ENCODE measurements at regions not wholly inside any gene's neighbourhood (a gene's known extent, or its start where the extent isn't known, plus 50 kb on each side); places are given as distances from the start of the nearest gene placed in this dataset.

DNA sequence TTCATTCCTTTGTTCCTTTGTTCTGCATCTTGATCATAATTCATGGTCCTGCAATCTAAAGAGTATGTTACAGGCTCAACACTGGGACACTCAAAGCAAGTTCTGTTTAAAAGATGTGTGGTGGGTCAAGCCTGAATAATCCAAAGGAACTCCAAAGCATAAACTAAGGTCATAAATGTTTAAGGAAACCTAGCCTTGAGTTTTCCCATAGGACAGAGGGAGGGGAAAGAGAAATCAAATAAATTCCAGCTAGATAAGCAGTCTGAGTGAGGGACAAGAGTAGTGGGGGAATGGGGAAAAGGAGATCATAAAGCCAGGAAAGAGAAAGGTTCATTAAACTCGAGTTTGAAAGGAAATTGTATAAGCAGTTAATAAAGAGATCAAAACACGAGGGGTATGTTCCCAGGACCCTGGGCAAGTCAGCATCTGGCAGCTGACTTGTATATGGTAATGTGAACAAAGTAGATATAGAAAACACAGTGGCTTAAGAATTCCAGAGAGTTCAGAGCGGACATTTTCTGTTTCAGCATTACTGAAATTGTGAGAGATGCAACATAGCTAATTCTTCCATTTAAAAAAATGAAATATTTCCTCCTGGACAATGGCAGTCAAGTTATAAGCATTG is 125.8 kb upstream of the EDNRA start (continued):
- TF ChIP-seq NANOG (IDR thresholded peaks at IDR 0.05; ENCODE audit: insufficient read depth, low read depth, low read length, poor library complexity, severe bottlenecking) (no peak), ZNF274 (IDR thresholded peaks at IDR 0.05; ENCODE audit: borderline replicate concordance, extremely low read depth, low read length) (no peak), TEAD4 (IDR thresholded peaks at IDR 0.05; ENCODE audit: low read depth, low read length) (no peak), POLR2A (IDR thresholded peaks at IDR 0.05; ENCODE audit: control extremely low read depth in 1 of 2, low read depth in 2 of 2, low read length in 2 of 2) (no peak), BCL11A (IDR thresholded peaks at IDR 0.05; ENCODE audit: low read depth in 2 of 2, low read length in 2 of 2) (no peak), RXRA (IDR thresholded peaks at IDR 0.05; ENCODE audit: insufficient read depth, low read depth, low read length) (no peak)
